NCI-H446 treated with DMSO at 0.1 percent for 48 hours (cell line): ENCODE measurements at regions not wholly inside any gene's neighbourhood (a gene's known extent, or its start where the extent isn't known, plus 50 kb on each side); places are given as distances from the start of the nearest gene placed in this dataset.

ENCODE experiments used
- DNase-seq: peaks from one replicate; lab custom pipeline; 2025; lab: John Stamatoyannopoulos, UW

DNA sequence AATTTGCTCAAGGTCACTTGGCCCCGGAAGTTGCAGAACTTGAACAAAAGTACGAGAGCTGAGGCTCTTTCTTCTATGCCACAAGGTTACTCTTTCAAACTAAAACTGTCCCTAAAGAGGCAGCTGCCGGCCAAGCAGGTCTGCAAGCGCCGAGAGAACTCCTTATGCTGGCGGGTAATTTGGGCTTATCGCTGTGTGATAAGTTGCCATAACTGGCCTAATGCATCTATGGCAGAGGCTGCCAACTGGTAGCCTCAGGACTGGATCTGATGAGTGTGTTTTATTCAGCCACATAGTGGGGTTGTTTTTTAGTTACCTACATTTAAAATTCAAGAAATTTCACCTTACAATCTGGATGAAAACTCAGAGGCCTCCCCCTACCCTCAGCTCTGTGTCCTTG lies 68.1 kb upstream of the SPOCK1 start:
- DNase-seq, result no peak

DNA sequence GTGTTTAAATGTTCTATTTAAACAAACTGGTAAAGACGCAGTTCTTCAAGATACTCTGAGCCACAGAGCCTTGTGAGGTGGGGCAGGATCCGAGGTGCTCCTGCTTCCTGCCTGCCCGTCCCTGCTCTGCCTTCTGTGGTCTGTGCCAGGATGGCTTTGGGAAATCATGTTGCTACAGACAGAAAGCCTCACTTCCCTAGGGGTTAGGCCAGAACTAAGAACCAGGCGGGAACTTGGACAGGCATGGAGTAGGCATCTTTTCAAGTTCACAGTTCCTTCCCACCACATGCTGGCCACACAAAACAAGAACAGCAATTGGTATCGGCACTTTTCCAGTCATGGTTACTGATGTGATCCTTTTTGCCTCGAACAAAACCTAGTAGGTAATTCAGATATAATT lies 67.7 kb upstream of the SPOCK1 start:
- DNase-seq, result no peak

DNA sequence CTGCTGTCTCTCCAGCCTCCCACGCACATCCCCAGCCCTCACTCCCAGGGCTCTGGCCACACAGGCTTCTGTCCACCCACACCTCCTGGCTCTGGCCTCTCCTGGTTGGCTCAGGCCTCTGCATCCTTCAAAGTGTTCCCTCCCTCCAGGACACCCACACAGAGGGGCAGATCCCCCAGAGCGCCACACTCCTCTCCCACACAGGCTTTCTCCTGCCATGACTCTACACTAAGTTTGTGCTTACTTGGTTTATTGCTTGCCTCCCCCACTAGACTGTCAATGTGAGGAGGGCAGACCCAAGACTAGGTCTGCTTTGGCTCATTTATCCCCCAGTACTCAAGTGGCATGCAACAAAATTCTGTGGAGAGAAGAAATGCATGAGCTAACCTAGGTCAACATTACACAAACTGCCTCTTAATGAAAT lies 67.0 kb upstream of the SPOCK1 start:
- no peak for DNase-seq

DNA sequence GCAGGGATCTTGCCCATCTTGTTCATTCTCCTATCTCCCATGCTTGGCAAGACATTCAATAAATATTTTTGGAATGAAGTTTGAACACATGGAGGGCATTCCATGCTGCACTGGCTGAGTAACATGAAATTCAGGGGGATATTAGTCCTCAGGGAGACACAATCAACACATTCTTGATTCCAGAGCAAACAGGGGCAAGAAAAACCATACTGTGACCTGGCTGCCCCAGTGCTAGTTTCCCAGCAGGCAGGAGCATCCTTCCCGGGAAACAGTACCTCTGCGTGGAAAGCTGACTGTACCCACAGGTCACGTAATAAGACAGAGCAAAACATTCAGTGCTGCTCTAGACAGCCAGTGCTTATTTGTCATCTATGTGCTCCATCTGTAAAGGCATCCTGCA lies 66.3 kb upstream of the SPOCK1 start:
- no peak for DNase-seq

DNA sequence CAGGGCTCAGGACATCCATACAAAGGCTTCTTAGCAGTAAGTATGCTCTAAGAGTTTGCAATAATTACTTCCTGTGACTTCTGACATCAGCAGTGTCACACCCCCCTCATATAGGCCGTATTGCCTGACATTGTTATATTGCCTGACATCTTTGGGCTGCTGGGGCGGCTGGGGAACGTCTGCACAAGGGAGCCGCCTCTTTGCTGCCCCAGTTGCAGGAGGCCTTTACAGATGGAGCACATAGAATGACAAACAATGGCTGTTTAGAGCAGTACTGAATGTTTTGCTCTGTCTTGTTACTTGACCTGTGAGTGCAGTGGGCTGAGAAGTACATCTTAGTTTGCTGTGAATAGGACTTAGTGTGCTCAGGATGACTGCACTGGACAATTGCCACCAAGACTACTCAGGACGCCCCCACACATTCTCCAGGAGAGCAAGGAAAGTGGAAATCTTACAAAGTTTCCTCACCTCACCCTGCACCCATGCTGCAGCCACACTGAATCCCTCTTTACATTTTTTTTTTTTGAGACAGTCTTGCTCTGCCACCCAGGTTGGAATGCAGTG lies 65.4 kb upstream of the SPOCK1 start:
- no peak for DNase-seq

DNA sequence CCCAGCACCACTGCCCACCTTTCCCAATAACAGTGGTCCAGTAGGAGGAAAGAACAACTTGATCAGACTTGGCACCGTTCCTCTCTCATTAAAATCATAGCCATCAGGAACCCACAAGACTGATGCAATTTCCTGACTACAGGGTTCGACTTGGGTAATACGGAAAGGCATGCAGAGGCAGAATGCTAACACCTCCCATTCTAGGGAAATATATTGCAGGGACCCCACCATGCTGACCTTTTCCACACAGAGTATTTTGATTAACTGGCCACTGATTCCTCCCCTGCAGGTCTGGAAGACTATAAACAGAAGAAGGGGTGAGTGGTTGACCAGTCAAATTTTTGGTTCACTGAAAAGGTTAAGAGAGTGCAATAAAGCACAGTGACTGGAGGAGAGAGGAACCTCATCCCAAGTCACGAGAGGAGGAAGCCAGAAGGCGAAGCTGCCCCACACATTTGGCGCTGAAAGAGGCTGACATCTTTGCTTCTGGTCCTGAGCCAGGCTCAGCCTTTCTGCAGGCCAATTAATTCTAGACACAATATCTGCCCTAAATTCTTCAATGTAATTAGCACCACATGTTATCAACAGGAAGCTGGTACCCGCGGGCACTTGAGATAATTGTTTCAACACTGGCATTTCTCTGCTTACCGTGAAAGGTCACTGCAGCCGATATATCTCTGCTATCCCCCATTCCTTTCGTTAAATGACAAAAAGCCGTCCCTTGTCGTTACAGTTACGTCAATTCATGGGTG lies 64.7 kb upstream of the SPOCK1 start:
- DNase-seq, result peak; percentile 30

DNA sequence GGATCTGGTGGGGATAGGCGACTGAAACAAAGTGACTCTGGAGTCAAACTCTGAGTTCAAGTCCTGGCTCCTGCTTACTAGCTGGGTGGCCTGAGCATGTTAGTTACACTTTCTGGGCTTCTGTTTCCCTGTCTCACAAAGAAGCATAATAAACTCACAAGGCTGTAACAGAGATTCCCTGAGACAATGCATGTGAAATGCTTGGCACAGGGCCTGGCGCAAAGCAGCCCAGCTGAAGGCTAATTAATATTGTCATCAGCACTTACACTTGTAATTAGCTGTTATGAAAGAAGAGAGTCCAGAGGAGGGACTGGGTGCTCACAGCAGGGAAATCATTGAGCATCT lies 64.1 kb upstream of the SPOCK1 start:
- DNase-seq, result no peak

DNA sequence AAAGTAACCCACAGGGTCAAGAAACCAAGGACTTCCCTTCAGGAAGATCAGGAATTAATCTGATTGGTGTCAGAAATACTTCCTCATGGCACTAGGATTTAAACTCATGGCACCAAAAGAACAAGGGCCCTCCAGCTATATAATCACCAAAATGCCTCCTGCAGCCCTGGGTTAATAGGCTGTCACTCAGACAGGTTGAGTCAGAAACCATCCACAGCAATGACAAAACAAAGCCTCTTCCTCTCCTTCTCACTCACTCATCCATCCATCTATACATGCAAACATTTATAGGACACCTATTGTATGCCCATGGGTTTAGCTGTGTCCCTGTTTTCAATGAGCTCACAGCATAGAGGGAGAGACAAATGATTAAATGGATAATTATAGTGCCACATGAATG lies 62.5 kb upstream of the SPOCK1 start:
- DNase-seq, result no peak

DNA sequence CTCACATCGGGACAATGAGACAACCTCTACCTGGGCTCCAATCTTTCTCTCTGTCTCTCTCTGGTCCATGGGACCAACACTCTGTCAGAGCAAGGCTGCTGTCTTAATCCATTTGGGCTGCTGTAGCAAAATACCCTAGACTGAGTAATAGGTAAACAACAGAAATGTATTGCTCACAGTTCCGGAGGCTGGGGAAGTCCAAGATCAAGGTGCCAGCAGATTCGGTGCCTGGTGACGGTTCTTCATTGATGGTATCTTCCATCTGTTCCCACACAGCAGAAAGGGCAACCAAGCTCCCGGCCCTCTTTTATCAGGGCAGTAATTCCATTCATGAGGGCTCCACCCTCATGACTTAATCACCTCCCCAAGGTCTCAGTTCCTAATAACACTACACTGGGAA lies 61.3 kb upstream of the SPOCK1 start:
- no peak for DNase-seq
